Inferior parietal cortex (tissue), 1 donor: ENCODE measurements at regions not wholly inside any gene's neighbourhood (a gene's known extent, or its start where the extent isn't known, plus 50 kb on each side); places are given as distances from the start of the nearest gene placed in this dataset.

Experiments
- DNase-seq: peaks from one replicate; pipeline ENCODE4 v3.0.0-alpha.2; 2016; ENCODE audit errors: extremely low spot score

DNA sequence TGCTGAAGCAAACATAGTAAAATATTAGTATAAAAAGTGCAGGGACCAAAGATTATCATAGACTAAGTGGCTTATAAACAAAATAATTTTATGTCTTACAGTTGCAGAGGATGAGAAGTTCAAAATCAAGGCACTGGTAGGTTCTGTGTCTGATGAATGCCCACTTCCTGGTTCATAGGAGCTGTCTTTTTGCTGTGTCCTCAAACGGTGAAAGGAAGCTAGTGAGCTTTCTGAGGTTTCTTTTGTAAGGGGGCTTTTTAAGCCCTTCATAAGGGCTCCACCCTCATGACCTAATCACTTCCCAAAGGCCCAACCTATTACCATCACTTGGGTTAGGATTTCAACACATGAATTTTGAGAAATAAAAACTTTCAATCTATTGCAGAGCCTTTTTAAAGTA lies 946.7 kb upstream of the ACVR2A start:
- no peak for DNase-seq

- no peak for DNase-seq
Measured at GRCh38 chr2:146894514-146894913, 950.3 kb upstream of the ACVR2A start.

GRCh38 chr2:146893500-146894041 lies 951.3 kb upstream of the ACVR2A start:
- DNase-seq = peak; percentile 7

DNA sequence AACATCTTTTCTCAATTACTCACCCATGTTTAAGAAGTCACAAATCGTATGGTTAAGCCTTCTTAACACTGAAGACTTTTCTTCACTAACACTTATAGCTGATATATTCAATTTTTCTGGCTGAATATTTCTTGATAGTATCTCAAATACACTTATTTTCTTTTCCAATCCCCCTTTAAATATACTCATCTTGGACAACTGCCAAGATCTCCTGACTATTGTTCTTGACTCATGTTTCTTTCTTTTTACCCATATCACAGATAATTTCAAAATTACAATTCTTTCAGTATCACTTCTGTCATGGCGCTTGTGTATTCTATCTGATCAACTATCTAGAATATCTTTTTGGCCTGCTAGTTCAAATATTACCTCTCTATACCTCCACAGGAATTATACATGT lies 954.3 kb upstream of the ACVR2A start:
- DNase-seq = no peak

- no peak for DNase-seq
Measured at GRCh38 chr2:146879882-146880281, 964.9 kb upstream of the ACVR2A start.

GRCh38 chr2:146874260-146874658 lies 970.6 kb upstream of the ACVR2A start:
- no peak for DNase-seq

DNA sequence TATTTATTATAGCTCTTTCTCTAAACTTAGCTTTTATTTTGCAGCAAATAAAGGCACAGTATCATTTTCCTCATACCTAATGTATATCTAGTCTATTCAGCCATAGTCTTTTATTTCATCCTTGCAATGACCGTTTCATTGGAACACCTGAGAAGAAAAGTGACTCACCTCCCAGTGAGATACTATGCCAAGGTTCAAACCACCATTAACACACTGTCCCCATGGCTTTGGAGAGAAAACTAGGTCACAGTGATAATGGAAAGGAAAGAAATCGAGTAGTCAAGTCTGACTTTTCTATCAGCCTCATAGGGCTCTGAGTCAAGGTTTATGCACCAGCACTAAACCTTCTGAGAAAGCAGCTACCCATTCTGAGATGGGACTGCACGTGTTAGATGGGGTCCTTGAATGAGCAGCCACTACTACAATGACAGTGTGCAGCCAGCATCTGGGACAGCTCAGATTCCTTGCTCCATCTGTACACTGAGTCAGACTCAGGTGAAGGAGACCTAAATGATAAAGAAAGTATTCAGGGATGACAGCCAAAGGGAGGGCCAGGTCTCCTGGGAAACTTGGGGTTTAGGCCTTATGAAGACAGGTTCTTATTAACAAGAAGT lies 971.1 kb upstream of the ACVR2A start:
- DNase-seq = no peak

DNA sequence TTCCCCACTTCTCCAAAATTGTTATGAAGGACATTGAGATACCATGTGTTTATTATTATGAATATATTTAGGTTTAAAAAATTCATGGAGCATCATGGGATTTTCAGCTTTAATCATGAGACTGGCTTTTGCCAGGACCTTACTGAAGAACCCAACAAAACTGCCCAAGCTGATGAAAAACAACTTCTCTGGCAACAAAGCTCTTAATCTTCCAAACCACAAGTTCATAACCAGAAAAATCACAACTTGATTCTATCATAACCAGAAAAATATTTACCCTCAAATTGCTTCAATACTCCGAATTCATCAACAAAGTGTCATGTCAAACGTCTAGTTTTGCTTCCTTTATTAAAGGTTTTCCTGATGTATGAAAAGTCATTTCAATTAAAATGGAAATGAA lies 971.8 kb upstream of the ACVR2A start:
- DNase-seq = no peak

DNA sequence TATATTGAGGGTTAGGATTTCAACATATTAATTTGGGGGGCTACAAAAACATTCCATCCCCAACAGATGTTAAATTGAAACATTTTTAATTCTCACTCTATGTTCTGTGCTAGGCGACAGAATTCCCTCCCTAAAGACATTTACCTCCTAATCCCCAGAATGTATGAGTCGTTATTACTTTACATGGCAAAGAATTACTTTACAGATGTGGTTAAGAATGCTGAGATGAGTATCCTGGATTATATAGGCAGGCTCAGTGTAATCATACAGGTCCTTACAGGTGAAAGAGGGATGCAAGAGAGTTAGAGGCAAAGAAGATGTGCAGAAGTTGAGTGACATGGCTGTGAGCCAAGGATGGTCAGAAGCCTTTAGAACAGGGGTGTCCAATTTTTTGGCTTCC lies 974.1 kb upstream of the ACVR2A start:
- DNase-seq = no peak

GRCh38 chr2:146869328-146869727 lies 975.5 kb upstream of the ACVR2A start:
- no peak for DNase-seq

DNA sequence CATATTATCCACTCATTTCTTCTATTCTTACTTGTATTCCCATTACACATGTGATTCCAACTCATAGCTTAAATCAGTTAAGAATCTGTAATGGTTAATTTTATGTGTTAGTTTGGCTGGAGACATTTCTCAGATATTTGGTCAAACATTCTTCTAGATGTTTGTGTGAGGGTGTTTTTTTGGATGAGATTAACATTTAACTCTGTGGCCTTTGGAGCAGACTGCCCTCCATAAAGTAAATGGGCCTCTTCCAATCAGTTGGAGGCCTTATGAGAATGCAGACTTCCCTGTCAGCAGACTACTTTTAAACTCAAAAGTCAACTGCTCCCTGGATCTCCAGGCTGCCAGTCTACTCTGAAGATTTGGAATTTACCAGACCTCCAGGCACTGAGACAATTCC lies 976.8 kb upstream of the ACVR2A start:
- no peak for DNase-seq

DNA sequence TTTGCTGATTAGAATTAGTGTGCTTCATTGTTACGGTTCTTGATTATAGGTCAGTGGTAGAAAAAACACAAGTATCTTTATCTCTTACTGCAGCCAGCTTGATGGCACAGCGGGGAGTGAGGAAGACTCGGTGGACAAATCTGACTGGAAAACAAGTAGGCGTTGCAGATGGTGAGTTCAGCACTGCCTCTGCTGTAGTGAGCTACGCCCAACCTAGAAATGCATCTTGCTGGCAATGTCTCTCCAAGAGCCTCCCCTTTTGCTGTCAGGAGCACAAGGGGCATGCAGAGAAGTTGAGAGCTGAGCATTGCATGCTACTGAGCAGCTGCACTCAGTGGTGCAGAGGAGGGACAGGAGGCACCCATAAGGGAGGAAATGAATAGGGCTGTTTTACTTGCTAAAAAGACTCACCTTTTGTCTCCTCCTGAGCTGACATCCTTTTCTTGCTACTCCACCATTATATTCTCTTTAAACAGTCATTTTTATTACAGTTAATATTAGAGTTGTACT lies 977.3 kb upstream of the ACVR2A start:
- DNase-seq = no peak

GRCh38 chr2:146853741-146854444 lies 990.9 kb upstream of the ACVR2A start:
- DNase-seq = no peak

- no peak for DNase-seq
Measured at GRCh38 chr2:146852661-146853060, 992.2 kb upstream of the ACVR2A start.

GRCh38 chr2:146850746-146851145 lies 994.1 kb upstream of the ACVR2A start:
- no peak for DNase-seq

GRCh38 chr2:146847846-146848245 lies 997.0 kb upstream of the ACVR2A start:
- DNase-seq = no peak

- no peak for DNase-seq
Measured at GRCh38 chr2:146844226-146844990, 1000.4 kb upstream of the ACVR2A start.

DNA sequence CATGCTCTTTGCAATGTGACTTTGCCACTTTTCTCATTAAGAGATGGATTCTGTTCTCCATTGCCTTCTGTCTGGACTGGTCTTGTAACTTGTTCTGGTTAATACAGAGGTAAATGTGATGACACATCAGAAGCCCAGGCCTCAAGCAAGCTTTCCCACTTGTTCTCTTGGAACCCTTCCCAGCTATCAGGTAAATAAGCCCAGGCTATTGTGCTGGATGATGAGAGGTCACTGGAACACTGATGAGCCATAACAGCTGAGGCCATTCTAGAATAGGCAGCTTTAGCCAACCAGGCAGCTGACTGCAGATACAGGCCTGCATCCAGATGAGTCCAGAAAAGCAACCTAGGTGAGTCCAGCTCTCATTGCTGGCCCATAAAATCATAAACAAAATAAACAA lies 1007.0 kb upstream of the ACVR2A start:
- no peak for DNase-seq

DNA sequence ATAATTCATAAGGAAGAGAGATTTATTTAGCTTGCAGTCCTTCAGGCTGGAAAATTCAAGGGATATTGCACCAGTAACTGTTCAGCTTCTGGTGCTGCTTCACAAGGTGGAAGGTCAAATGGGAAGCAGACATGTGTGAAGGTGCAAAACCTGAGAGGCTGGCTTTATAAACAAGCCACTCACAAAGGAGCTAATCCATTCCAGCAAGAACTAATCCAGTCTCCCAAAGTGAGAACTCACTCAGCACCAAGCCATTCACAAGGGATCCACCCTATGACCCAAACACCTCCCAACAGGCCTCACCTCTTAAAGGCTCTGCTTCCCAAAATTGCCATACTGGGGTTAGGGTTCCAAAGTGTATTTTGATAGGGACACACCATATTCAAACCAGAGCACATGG lies 1018.4 kb upstream of the ACVR2A start:
- DNase-seq = no peak

DNA sequence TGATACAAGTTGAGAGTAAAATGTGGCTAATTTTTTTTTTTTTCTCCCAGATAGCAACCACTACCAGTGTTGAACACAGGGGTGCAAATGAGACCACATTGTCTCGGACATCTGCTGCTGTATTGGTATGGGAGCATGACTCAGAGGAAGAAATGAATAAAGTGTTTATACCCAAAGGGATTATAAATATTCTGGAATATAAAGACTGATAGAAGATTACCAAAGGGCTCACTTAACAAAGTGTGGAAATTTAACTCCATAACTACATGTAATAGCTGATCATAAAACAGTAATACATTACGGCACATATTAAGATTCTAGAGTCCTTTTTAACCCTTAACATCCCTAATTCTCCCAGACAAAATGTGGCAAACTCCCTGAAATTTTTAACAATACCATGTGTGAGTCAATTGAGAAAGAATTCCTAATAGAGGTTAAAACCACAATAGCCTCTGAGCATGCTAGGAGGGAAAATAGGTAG lies 1023.0 kb upstream of the ACVR2A start:
- no peak for DNase-seq

GRCh38 chr2:146820672-146821071 lies 1024.2 kb upstream of the ACVR2A start:
- DNase-seq = no peak

- DNase-seq = no peak
Measured at GRCh38 chr2:146818122-146818521, 1026.7 kb upstream of the ACVR2A start.
